ENCODE measurements at regions not wholly inside any gene's neighbourhood (a gene's known extent, or its start where the extent isn't known, plus 50 kb on each side); places are given as distances from the start of the nearest gene placed in this dataset.
"Not testable (repeated sequence)": the region's sequence is repeated elsewhere in the genome, so short reads cannot be mapped to it uniquely, and the experiment has no call there.

DNA sequence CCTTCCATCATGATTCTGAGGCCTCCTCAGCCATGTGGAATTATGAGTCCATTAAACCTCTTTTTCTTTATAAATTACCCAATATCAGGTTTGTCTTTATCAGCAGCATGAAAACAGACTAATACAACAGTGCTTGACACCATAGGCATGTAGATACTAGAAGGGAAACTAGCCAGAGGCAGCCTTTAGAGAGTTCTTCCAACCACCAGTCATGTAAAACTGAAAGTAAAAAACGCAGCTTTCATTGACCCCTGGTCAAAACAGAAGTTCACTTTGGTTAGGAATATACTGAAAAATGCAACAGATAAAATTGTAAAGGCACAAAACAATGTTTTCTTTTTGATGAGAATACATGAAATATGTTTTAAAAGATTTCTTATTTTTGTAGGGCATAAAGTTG lies 122.8 kb upstream of the L3MBTL4 start:
- DNase-seq: no peak

DNA sequence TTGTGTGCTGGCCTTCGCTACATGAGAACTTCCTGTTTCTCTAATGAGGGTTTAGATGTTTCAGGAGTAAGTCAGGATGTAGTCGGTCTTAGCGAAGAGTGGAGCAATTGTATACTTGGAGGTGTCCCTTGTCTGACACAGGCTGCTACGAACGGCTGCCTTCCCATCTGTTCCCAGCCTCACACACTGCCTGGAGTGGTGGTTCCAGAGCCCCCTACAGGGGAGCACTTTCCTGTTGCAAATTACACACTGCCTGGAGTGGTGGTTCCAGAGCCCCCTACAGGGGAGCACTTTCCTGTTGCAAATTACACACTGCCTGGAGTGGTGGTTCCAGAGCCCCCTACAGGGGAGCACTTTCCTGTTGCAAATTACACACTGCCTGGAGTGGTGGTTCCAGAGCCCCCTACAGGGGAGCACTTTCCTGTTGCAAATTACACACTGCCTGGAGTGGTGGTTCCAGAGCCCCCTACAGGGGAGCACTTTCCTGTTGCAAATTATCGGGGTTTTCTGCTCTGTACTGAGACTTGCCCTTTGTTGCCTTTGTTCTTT lies 126.5 kb upstream of the L3MBTL4 start:
- not testable (repeated sequence) for DNase-seq

DNA sequence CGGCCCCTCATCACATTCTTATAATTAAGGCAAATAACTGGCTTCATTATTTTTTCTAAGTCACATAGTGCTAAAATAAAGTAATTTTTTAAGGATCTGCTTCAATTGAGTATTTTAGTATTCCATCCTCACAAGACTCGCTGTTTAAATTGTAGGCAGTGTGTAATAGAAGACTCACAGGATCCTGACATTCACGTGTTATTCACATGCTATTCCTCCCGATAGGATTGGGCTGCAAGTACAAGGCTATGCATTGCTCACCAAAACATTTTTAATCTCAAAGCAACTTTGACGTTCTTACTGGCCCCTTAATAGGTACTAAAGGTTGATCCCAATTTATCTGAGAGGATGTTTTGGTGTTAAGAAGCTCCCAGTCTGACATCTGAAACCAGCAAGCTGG lies 127.6 kb upstream of the L3MBTL4 start:
- DNase-seq: no peak

DNA sequence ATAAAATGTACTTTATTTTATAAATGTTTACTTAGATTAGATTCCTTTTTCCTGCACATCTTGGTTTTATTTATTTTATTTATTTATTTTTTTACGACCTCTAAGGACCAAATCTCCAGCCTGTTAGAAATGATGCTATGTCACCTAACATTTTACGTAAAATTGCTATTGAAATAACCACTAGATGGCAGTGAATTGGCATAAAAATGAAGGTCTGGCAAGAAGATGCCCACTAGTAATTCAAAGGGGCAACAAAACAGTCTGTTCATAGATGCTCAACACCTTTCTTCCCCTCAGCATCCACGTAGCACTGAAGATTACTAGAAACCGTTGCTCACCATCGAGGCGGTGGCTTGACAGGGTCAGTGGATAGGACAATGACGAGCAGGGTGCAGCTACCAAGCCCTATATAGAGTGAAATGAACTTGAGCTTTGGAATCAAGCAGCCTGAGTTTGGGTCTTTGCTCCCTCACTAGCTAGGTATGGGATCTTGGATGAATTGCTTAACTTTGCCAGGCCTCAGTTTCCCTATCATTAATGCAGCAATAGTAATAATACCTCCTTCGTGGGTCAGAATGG lies 128.7 kb upstream of the L3MBTL4 start:
- peak in 2 of 3 experiments; percentile 37 to 39 for DNase-seq

DNA sequence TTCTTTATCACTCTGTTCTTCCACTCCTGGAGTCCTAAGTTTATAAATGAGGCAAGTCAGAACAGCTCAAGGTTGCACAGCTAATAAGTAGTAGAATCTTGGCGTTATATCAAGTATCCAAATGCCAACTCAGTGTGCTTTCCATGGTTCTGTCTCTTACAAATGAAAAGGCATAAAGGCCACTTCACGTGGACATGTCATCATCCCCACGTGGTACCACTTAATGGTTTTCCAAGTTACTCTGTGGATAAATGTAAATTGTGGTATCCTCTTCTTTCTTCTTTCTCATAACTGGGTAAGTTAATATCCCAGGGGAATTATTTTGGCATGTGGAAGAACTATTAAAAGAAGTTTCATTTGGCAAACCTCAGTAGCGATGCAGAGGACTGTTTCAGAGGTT lies 131.5 kb upstream of the L3MBTL4 start:
- DNase-seq: no peak

DNA sequence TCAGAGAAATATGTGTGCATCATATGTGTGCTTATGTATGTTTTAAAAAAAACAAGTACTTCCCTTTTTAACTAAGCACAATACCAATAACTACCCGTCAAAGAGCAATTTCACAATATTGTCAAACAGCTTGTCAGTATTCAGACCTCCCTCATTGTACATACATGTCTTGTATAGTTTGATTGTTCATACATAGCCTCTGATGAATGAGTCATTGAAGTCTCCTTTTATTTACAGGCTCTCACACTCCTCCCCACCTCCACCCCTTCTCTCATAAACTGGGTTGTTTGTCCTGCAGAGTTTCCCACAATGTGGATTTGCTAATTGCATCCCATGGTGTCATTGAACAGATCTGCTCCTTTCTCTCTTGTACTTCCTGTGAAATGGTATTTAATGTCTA lies 132.8 kb upstream of the L3MBTL4 start:
- DNase-seq: no peak

DNA sequence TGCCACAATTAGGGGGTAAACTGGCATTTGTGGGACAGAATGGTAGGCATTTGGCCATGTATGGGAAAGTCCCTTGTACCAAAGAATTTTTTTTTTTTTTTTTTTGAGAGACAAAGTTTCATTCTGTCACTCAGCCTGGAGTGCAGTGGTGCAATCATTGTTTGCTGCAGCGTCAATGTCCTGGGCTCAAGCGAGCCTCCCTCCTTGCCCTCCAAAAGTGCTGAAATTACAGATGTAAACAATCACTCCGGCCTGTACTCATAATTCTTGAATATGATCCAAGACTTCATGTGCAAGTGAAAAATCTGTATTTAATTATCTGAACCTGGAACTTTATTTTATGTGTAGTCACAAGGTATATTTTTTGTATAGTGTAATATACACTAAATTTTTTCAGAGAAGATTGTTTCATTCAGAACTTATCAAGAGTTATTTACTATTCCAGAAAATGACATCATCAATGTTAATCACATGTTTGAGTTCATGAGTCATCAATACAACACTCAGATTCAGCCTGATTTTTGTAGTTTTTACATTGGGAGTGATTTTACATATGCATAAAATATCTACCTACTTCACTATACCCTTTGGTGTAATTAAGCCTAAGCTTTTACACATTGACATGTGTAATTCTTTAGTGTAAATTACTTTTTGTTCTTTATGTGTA lies 138.7 kb upstream of the L3MBTL4 start:
- DNase-seq: no peak

DNA sequence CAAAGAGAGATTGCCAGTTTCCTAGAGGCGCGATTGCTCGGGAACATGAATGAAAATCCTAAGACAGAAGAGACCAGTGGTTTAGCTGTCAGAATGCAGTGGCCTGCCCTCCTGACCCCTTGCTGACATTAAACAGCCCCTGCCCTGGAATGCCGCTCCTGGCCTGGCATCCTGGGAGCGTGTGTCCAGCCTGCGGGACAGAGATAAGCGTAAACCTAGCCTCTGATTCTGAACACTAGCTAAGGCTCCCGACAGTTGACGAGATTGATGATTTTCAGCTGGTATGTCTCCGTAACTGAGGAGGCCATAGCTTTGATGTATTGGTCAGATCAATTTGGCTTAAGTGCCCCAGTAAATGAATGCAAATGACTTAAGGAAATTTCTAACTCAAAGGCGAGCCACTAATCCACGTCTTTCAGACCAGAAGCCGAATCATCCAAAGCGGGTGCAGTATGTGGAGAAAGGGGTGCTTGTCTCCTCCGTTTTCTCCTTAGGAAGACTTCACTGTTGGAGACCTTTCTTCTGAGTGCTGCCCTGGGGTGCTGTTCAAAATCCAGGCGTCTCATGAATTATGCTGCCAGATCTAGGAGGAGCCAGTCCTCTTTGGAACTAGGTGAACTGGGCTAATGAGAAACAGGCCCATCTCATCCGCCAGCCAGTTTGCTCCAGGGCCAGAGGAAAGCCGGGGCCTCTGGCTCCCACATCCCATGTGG lies 142.5 kb upstream of the L3MBTL4 start:
- no peak for DNase-seq

DNA sequence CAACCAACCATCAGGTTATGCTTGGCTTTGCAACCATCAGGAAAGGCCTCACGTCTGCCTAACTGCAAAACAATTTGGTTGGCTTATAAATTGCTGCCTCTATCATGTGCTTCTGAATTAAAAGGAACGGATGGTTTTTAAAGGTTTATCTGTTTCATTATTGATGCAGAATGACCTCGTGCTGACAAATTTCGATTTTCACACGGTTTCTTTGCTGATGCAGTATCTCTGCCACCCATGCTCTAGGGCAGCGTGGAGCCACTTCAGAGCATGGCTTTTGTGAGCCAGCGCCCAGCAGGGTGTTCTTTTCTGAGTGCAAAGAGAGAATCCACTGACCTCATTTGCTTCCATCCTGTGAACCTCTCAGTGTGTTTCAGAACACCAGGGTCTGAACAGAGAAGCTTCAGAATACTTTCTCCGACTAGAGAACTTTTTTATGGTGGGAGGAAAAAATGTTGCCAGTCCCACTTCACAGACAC lies 143.1 kb upstream of the L3MBTL4 start:
- no peak for DNase-seq

DNA sequence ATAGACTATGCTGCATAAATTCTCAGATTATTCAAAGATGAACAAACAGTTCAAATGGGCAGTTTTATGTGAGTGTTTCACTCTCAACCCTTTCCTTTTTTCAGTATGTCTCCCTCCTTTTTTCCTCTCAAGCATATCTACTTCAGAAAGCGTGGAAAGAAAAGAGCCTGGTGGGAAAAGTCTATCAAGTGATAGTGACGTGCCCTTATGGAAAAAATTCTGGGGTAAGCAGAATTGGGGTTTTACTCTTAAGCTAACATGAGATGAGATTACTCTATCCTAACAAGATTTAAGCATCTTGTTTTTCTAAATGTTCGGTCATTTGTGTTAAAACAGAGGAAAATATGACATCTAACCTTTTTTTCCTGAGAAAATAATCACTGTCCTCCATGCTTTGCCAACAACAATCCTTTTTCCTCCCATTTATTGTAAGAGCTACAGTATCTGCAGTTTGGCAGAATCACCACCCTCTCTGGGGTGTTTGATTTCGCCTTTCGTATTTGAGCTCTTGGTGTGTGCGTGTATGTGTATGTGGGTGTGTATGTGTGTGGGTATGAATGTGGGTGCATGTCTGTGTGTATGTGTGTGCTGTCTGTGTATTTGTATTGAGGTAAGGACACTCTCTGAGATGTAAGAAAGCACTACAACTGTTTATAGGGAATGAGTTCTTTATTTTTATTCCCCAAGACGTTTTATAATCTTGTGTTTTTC lies 143.9 kb upstream of the L3MBTL4 start:
- DNase-seq: no peak

DNA sequence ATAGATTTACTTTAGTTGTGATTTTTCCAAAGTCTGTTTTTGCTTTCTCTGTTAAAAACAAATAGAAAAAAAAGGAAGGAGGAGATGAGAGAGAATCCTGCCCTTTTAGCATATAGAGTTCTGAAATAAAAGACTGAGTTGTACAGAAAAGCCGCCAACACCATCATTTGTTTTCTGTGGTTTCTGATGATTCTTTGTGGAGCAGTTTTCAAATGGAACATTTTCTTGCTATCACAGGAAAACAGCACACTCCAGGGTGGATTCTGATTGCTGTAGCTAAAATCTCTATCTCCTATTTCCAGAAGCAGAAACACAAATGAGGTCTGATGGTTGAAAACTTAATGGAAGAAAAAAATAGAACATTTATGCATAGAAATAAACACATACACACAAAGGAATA lies 144.6 kb upstream of the L3MBTL4 start:
- no peak for DNase-seq

DNA sequence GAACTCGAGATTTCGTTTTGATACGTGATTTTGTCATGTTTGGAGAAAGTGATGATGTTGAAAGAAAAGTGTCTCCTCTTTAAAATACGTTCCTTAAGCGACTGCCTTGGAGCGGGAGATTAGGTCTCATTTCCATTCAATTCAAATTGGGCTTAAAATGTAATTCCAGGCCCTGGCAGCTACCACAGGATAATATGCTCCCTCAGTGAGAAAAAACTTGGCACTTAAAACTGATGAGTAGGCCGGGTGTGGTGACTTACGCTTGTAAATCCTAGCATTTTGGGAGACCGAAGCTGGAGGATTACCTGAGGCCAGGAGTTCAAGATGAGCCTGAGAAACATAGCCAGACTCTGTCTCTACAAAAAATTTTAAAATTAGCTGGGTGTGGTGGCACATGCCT lies 146.3 kb upstream of the L3MBTL4 start:
- DNase-seq: no peak

DNA sequence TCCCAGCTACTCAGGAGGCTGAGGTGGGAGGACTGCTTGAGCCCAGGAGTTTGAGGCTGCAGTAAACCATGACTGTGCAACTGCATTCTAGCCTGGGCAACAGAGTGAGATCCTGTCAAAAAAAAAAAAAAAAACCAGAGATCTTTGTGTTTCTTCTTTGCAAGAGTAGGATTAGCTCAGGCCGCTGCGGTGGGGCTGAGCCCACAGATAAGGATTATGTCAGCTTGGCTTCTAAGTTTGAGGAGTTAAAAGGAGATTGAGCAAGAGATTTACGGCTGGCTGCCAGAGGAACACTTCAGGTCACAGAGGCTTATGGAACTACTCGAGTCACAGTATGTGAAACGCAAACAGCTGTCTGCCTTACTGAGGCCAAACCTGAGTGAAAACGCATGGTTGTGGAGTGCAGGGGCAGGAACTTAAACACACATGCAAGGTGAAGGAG lies 146.7 kb upstream of the L3MBTL4 start:
- peak in 1 of 3 experiments; percentile 16 for DNase-seq

DNA sequence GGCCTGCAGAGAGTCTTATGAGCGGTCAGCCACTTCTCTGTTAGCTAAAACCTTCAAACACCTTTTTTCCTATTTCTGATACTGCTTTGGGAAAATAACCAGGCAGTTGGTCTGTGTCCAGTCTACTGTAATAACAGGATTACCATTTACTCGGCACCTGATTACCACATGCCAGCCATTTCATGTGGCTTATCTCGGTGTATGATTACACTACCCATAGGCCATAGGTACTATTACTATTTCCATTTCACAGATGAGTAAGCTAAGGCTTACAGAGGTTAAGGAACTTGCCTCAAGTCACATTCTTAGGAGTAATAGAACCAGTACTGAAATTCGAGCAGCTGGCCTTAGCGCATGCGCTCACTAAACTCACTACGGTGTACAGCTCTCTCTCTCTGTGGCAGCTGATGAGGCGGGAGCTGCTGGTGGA lies 147.2 kb upstream of the L3MBTL4 start:
- DNase-seq: no peak

DNA sequence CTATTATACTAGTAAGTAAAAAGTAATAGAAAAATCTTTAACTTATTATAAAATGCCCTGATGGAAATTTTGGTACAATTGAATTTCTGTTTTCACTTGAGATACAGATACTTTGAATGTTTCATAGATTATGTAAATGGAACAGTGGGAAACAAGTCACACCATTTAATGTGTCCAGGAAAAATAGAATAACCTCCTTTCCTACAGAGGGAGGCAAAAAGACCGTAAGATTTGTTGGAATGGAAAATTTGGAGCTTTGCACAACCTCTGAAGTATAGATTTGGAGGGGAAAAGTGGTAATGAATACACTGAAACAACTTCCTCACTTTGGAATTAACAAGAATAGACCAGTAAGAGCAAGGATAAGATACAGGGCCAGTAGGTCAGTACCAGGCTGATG lies 149.2 kb upstream of the L3MBTL4 start:
- DNase-seq: no peak

DNA sequence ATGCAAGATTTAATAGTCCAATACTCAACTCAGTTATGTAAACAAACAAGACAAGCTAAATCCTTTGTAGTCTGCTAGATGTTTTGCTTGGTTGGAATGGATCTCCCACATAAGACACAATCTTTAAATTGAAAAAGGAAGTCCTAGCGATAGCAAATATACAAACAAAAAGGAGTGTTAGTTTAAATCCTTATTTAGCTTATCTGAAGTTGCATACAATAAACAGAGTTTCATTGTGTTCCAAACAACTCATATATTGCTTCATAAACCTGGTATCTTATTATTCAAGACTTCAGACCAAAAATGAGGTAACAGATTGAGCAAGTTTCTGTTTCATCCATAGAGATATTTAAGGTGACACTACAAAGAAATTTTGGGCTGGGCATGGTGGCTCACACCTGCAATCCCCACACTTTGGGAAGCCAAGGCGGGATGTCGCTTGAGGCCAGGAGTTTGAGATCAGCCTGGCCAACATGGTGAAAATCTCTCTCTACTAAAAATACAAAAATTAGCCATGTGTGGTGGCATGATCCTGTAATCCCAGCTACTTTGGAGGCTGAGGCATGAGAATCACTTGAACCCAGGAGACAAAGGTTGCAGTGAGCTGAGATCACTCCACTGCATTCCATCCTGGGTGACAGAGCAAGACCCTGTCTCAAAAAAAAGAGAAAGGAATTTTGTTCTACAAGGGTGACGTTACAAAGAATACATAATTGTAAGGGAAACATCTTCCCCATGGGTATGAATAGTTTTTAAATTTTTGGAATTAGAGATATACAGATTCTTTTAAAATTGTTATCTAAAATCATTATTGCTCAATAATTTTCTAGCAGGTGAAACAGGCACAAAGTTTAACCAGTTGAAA lies 150.5 kb upstream of the L3MBTL4 start:
- no peak for DNase-seq

DNA sequence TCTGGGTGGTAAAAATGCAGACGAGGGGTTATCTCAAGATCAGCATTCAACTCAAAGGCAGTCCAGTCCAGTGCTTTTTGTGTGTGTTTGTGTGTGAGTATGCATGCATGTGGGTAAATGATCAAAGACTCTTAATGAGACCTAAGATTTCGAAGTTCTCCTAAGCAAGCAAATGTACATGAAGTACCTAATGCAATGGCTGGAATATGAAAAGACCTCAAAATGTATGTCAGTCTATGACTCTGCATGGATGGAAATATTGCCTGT lies 151.0 kb upstream of the L3MBTL4 start:
- no peak for DNase-seq

DNA sequence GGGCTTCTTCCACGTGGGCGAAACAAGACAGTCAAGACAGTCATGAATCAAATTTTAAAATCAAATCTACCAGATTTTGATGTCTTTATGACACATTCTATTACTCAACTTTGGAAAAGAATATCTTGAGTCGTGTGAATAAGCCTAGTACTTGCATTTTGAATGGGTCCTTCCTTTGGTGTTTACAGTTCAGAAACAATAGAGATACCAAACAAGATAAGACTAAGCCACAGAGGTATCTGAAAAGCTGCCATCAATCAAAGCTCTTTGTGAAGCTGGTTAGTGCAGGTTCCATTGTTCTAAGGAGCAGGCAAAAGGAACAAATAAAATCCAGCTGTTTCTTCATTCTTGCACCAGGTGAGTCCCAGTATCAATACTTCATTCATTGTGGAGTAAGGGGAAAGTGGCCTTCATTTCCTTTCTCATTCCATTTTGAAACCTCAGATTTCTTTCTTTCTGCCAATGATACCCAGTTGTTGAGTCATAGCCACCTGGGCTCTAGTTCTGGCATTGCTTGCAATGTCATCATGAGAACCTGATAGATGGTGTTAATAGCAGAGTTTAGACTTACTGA lies 151.7 kb upstream of the L3MBTL4 start:
- DNase-seq: no peak

DNA sequence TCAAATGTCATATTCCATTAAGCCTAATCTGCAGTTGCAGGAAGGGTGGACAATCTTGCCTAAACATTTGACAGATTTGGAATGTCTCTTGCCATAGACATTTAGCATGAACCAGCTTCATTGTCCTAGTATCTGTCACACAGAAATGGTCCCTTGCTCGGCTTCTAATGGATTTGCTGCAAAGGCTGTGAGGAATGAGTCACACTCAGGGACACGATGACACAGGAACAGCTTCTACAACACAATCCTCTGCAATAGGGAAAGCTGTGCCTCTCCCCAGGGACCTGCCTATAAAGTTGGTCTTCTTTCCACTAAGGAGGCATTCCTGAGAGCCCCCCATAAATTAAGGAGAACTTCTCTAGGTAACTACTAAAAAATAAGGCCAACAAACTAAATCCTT lies 155.1 kb upstream of the L3MBTL4 start:
- DNase-seq: no peak

DNA sequence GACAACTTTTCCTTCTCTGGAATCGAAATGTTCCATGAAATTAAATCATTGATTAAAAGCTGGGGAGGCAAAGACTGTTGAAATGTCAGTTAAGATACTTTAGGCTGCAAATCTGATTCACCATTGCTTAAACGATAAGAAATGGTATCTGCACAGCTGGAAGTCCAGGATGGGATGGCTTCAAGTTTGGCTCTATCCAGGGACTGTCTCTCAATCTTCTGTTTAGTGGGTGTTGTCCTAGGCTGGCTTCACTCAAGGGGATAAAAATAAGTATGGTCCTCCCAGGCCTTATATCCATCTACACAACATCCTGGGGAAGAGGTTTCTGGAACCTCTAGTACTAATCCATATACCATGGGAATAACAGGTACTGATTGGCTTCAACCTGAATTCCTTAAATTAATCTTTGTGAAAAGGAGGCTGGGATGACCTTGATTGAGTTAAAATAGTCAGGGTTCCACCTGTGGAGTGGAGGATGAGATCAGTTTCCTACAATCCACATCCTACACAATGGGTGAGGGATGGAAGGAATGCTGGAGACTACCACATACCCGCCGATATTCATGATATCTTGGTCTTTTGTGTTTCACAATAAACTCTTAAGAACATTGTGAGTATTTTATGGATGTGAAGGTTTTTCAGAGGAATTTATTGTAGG lies 156.0 kb upstream of the L3MBTL4 start:
- DNase-seq: no peak

DNA sequence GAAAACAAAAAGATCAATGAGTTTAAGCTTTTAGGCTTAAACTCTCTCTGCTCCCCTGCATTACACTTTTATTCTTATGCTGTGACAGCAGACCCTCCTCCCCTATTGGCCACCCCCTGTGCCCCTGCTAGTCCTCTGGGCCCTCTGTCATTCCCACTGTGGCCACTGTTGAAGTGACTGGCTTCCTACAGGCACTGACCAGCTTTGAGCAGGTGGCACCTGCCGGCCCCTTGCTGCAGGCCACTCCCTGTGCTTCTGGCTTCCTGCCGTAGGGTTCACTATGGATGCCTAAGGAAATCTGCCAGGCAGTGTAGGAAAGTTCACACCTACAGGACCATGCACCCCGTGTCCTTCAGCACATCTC lies 156.5 kb upstream of the L3MBTL4 start:
- no peak for DNase-seq

DNA sequence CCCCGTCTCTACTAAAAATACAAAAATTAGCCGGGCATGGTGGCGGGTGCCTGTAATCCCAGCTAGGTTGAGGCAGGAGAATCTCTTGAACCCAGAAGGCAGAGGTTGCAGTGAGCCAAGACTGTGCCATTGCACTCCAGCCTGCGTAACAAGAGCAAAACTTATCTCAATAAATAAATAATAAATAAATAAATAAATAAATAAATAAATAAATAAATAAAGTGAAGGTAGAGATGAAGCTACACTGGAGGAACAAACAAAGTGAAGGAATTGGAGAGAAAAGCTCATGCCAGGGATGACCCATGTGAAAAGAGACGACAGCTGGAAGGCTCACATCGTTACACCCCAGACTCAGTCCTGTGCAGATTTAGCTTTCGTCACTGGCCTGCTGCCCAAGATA lies 157.3 kb upstream of the ARHGAP28 start:
- not testable (repeated sequence) for DNase-seq

Measured in NCI-H1417 (cell line).